Astrocyte (in vitro differentiated cells and primary cell): ENCODE measurements at regions not wholly inside any gene's neighbourhood (a gene's known extent, or its start where the extent isn't known, plus 50 kb on each side); places are given as distances from the start of the nearest gene placed in this dataset.

ENCODE experiments used
- DNase-seq: peaks from one replicate; pipeline ENCODE4 v3.0.0-alpha.2; 2010; ENCODE audit warnings: low read depth
- FAIRE-seq: peaks from 2 replicates; lab custom pipeline; 2011; peaks lifted over from hg19 to GRCh38; lab: Jason Lieb, UNC
- H2AFZ ChIP-seq: 2 replicates; pipeline ENCODE4 v1.6.0; 2012; ENCODE audit warnings: low read depth, low read length, inconsistent platforms
- H3K27ac ChIP-seq: 2 replicates; pipeline ENCODE4 v1.5.1; 2011; ENCODE audit warnings: low read depth, low read length, inconsistent platforms
- H3K27me3 ChIP-seq: 2 replicates; pipeline ENCODE4 v1.6.0; 2011; ENCODE audit warnings: low read length, inconsistent platforms; ENCODE audit not compliant: insufficient read depth
- H3K36me3 ChIP-seq: 2 replicates; pipeline ENCODE4 v1.5.1; 2011; ENCODE audit warnings: low read length, inconsistent platforms; ENCODE audit not compliant: insufficient read depth
- H3K4me1 ChIP-seq: 2 replicates; pipeline ENCODE4 v1.5.1; 2011; ENCODE audit warnings: low read length, inconsistent platforms; ENCODE audit not compliant: insufficient read depth
- H3K4me2 ChIP-seq: 2 replicates; pipeline ENCODE4 v1.6.0; 2012; ENCODE audit warnings: low read length, inconsistent platforms
- H3K4me3 ChIP-seq: 2 replicates; pipeline ENCODE4 v1.5.1; 2011; ENCODE audit warnings: low read depth, mild to moderate bottlenecking, low read length, inconsistent platforms; ENCODE audit not compliant: insufficient read depth
- H3K79me2 ChIP-seq: 2 replicates; pipeline ENCODE4 v1.6.0; 2012; ENCODE audit warnings: mild to moderate bottlenecking, low read length, inconsistent platforms; ENCODE audit not compliant: insufficient read depth
- H3K9ac ChIP-seq: 2 replicates; pipeline ENCODE4 v1.6.0; 2012; ENCODE audit warnings: mild to moderate bottlenecking, low read length, inconsistent platforms
- H3K9me3 ChIP-seq: 2 replicates; pipeline ENCODE4 v1.5.1; 2012; ENCODE audit warnings: low read depth, mild to moderate bottlenecking, low read length, inconsistent platforms; ENCODE audit not compliant: insufficient read depth
- H4K20me1 ChIP-seq: 2 replicates; pipeline ENCODE4 v1.6.0; 2012; ENCODE audit warnings: low read length, inconsistent platforms; ENCODE audit not compliant: insufficient read depth
- H3K27ac Mint-ChIP-seq: one replicate; pipeline ENCODE4 v1.8.0; 2021; ENCODE audit warnings: mild to moderate bottlenecking, mixed read lengths; ENCODE audit not compliant: unreplicated experiment
- H3K27me3 Mint-ChIP-seq: one replicate; pipeline ENCODE4 v1.8.0; 2021; ENCODE audit warnings: low read depth, mixed read lengths; ENCODE audit not compliant: unreplicated experiment
- H3K36me3 Mint-ChIP-seq: one replicate; pipeline ENCODE4 v1.8.0; 2021; ENCODE audit warnings: low read depth, mixed read lengths; ENCODE audit not compliant: unreplicated experiment
- H3K4me1 Mint-ChIP-seq: one replicate; pipeline ENCODE4 v1.8.0; 2021; ENCODE audit warnings: low read depth, mixed read lengths; ENCODE audit not compliant: unreplicated experiment
- H3K4me3 Mint-ChIP-seq: one replicate; pipeline ENCODE4 v1.8.0; 2021; ENCODE audit warnings: mild to moderate bottlenecking, moderate library complexity, mixed read lengths; ENCODE audit not compliant: unreplicated experiment
- H3K9me3 Mint-ChIP-seq: one replicate; pipeline ENCODE4 v1.8.0; 2021; ENCODE audit warnings: mild to moderate bottlenecking, mixed read lengths; ENCODE audit not compliant: unreplicated experiment
- CTCF ChIP-seq: IDR thresholded peaks from 2 replicates; pipeline ENCODE4 v1.5.1; 2011; ENCODE audit warnings: low read depth, mild to moderate bottlenecking, inconsistent platforms, low read length, moderate library complexity; ENCODE audit not compliant: insufficient read depth
- EZH2 ChIP-seq: IDR thresholded peaks from 2 replicates; pipeline ENCODE4 v1.6.1; 2012; ENCODE audit warnings: mild to moderate bottlenecking, low read length, inconsistent platforms; ENCODE audit not compliant: insufficient read depth

- Histone ChIP-seq H3K79me2 (no peaks in the 10 kb centered on the region), H3K4me3 (no peak overlapping the region), H4K20me1 (no peaks in the 10 kb centered on the region), H3K9ac (no peak overlapping the region), H2AFZ (no peak overlapping the region), H3K36me3 (no peaks in the 10 kb centered on the region), H3K4me1 (peaks cover 30% of the 10 kb centered on the region), H3K9me3 (no peaks in the 10 kb centered on the region), H3K4me2 (no peak overlapping the region), H3K27ac (no peak overlapping the region), H3K27me3 (no peaks in the 10 kb centered on the region)
- Mint-ChIP-seq H3K4me3 (no peak overlapping the region), H3K27ac (peak overlapping the region; percentile 34), H3K27me3 (no peaks in the 10 kb centered on the region), H3K4me1 (peaks cover 49% of the 10 kb centered on the region), H3K9me3 (peaks cover 3% of the 10 kb centered on the region), H3K36me3 (no peaks in the 10 kb centered on the region)
- no peak for FAIRE-seq
- TF ChIP-seq CTCF (no peak), EZH2 (no peak)
- DNase-seq: no peak
Observed at GRCh38 chr13:106371024-106371423, 164.4 kb downstream of the EFNB2 start.

GRCh38 chr13:106369858-106370257 lies 165.6 kb downstream of the EFNB2 start:
- Histone ChIP-seq H3K9me3 (no peaks in the 10 kb centered on the region), H4K20me1 (no peaks in the 10 kb centered on the region), H3K27me3 (no peaks in the 10 kb centered on the region), H3K4me2 (no peak overlapping the region), H2AFZ (no peak overlapping the region), H3K27ac (no peak overlapping the region), H3K4me3 (no peak overlapping the region), H3K79me2 (no peaks in the 10 kb centered on the region), H3K36me3 (no peaks in the 10 kb centered on the region), H3K4me1 (peaks cover 27% of the 10 kb centered on the region), H3K9ac (no peak overlapping the region)
- DNase-seq (no peak), FAIRE-seq (no peak)
- H3K4me3 Mint-ChIP-seq: peak overlapping the region; percentile 60
- peaks cover 4% of the 10 kb centered on the region for H3K9me3 Mint-ChIP-seq
- H3K27me3 Mint-ChIP-seq: no peaks in the 10 kb centered on the region
- H3K4me1 Mint-ChIP-seq: peaks cover 49% of the 10 kb centered on the region
- peak overlapping the region; percentile 84 for H3K27ac Mint-ChIP-seq
- peaks cover 3% of the 10 kb centered on the region for H3K36me3 Mint-ChIP-seq
- no peak for TF ChIP-seq CTCF
- TF ChIP-seq EZH2: no peak

- H3K36me3 ChIP-seq: no peaks in the 10 kb centered on the region
- peak overlapping the region; percentile 3 for H3K27ac ChIP-seq
- no peaks in the 10 kb centered on the region for H4K20me1 ChIP-seq
- H3K9me3 Mint-ChIP-seq: peaks cover 8% of the 10 kb centered on the region
- H2AFZ ChIP-seq: peak overlapping the region; percentile 44
- peaks cover 3% of the 10 kb centered on the region for H3K36me3 Mint-ChIP-seq
- peaks cover 46% of the 10 kb centered on the region for H3K4me1 Mint-ChIP-seq
- H3K4me1 ChIP-seq: peaks cover 20% of the 10 kb centered on the region
- no peak for TF ChIP-seq EZH2
- TF ChIP-seq CTCF: no peak
- DNase-seq (peak; percentile 47), FAIRE-seq (no peak)
- peak overlapping the region; percentile 21 for H3K4me3 Mint-ChIP-seq
- peak overlapping the region; percentile 72 for H3K4me2 ChIP-seq
- H3K27me3 Mint-ChIP-seq: no peaks in the 10 kb centered on the region
- no peak overlapping the region for H3K9ac ChIP-seq
- H3K27ac Mint-ChIP-seq: peak overlapping the region; percentile 68
- no peak overlapping the region for H3K4me3 ChIP-seq
- no peaks in the 10 kb centered on the region for H3K79me2 ChIP-seq
- H3K9me3 ChIP-seq: no peaks in the 10 kb centered on the region
- no peaks in the 10 kb centered on the region for H3K27me3 ChIP-seq
Observed at GRCh38 chr13:106369091-106369490, 166.4 kb downstream of the EFNB2 start.
